CD4-positive, alpha-beta T cell (primary cell): ENCODE measurements at regions not wholly inside any gene's neighbourhood (a gene's known extent, or its start where the extent isn't known, plus 50 kb on each side); places are given as distances from the start of the nearest gene placed in this dataset.
"Not testable (repeated sequence)": the region's sequence is repeated elsewhere in the genome, so short reads cannot be mapped to it uniquely, and the experiment has no call there.

Source experiments
- ATAC-seq: fragments of 200-7000 bp; cut with Tn5 transposase; one replicate; pipeline ENCODE4 v1.10.0; 2022; ENCODE audit warnings: mild to moderate bottlenecking; ENCODE audit not compliant: poor library complexity
- CTCF ChIA-PET: fragments of 350-600 bp; sonication (Branson Sonifier 250); formaldehyde crosslinking; loops from one replicate; lab custom pipeline; 2021; ENCODE audit warnings: antibody characterized with exemption, inconsistent platforms; lab: Charles Lee
- POLR2A ChIA-PET: fragments of 350-600 bp; sonication (Branson Sonifier 250); formaldehyde crosslinking; loops from one replicate; lab custom pipeline; 2021; ENCODE audit warnings: antibody characterized with exemption, inconsistent platforms; lab: Charles Lee
- DNase-seq, 14 experiments: peaks; one replicate each; pipeline ENCODE4 v3.0.0-alpha.2; 2013 to 2020; ENCODE audit warnings: mixed read lengths in 2 of 14
- H3K27ac ChIP-seq, 2 donors: one replicate each; pipeline versions ENCODE4 v1.5.1 to v1.7.0; 2013; ENCODE audit warnings: low read length in 2 of 2, low read depth in 1 of 2, mild to moderate bottlenecking in 1 of 2
- H3K27me3 ChIP-seq, 2 experiments: 1 replicate in 1 of 2; 2 replicates in 1 of 2; pipeline versions ENCODE4 v1.6.1 to v1.7.0; 2013; ENCODE audit warnings: low read length in 2 of 2, control low read depth in 1 of 2, mild to moderate bottlenecking in 1 of 2, moderate library complexity in 1 of 2; ENCODE audit not compliant: insufficient read depth in 2 of 2, control insufficient read depth in 1 of 2
- H3K36me3 ChIP-seq: one replicate; pipeline ENCODE4 v1.6.1; 2013; ENCODE audit warnings: low read length, control low read depth; ENCODE audit not compliant: insufficient read depth
- H3K4me1 ChIP-seq: one replicate; pipeline ENCODE4 v1.6.1; 2013; ENCODE audit warnings: low read length, control low read depth; ENCODE audit not compliant: insufficient read depth
- H3K4me3 ChIP-seq: one replicate; pipeline ENCODE4 v1.5.1; 2013; ENCODE audit warnings: mild to moderate bottlenecking, low read length, moderate library complexity
- H3K9me3 ChIP-seq, 2 experiments: 1 replicate in 1 of 2; 2 replicates in 1 of 2; pipeline versions ENCODE4 v1.6.1 to v1.7.0; 2013; ENCODE audit warnings: low read length in 2 of 2, mild to moderate bottlenecking in 2 of 2, control low read depth in 1 of 2, moderate library complexity in 1 of 2; ENCODE audit not compliant: control insufficient read depth in 1 of 2, insufficient read depth in 1 of 2
- H3K27ac Mint-ChIP-seq: one replicate; pipeline ENCODE4 v1.8.0; 2020; ENCODE audit warnings: mixed read lengths
- H3K27me3 Mint-ChIP-seq: one replicate; pipeline ENCODE4 v1.8.0; 2021; ENCODE audit warnings: mixed read lengths
- H3K36me3 Mint-ChIP-seq: one replicate; pipeline ENCODE4 v1.8.0; 2021; ENCODE audit warnings: low read depth, mixed read lengths
- H3K4me1 Mint-ChIP-seq: one replicate; pipeline ENCODE4 v1.8.0; 2021; ENCODE audit warnings: low read depth, mixed read lengths
- H3K4me3 Mint-ChIP-seq: one replicate; pipeline ENCODE4 v1.8.0; 2020; ENCODE audit warnings: mild to moderate bottlenecking, mixed read lengths
- H3K9me3 Mint-ChIP-seq: one replicate; pipeline ENCODE4 v1.8.0; 2020; ENCODE audit warnings: mixed read lengths
- CTCF ChIP-seq: fragments of 200-600 bp; IDR thresholded peaks from one replicate; pipeline ENCODE4 v1.8.0; 2022; ENCODE audit warnings: antibody characterized with exemption, mild to moderate bottlenecking
- intact Hi-C, 2 experiments: fragments of 100-400 bp; cut with DNase I in 1 of 2; cut with micrococcal nuclease in 1 of 2; formaldehyde crosslinking; loops; one replicate each; pipeline versions ENCODE4 v1.15.1 to v1.9.0; 2023 to 2025; cut with DNase I, micrococcal nuclease

- no peak overlapping the region for H3K4me3 Mint-ChIP-seq
Measured at GRCh38 chr16:5206331-5206990, 108.9 kb upstream of the EEF2KMT start.

GRCh38 chr16:5205361-5206040 lies 107.9 kb upstream of the EEF2KMT start:
- no peak overlapping the region for H3K27ac Mint-ChIP-seq
- no peaks in the 10 kb centered on the region for H3K4me1 Mint-ChIP-seq
- H3K9me3 Mint-ChIP-seq = no peaks in the 10 kb centered on the region
- ChIA-PET POLR2A (no interaction called here), CTCF (no interaction called here)
- ATAC-seq (no peak), DNase-seq (no peak)
- no peaks in the 10 kb centered on the region for H3K36me3 Mint-ChIP-seq
- no peak overlapping the region for H3K4me3 Mint-ChIP-seq
- intact Hi-C loops = no loop called here
- H3K27me3 Mint-ChIP-seq = no peaks in the 10 kb centered on the region
- H3K36me3 ChIP-seq = no peaks in the 10 kb centered on the region
- no peaks in the 10 kb centered on the region for H3K4me1 ChIP-seq
- H3K27ac ChIP-seq = no peak overlapping the region
- no peaks in the 10 kb centered on the region for H3K27me3 ChIP-seq
- TF ChIP-seq CTCF = no peak
- H3K9me3 ChIP-seq = no peaks in the 10 kb centered on the region
- no peak overlapping the region for H3K4me3 ChIP-seq

More at GRCh38 chr16:5206331-5206990, 108.9 kb upstream of the EEF2KMT start:
- ATAC-seq (no peak), DNase-seq (no peak)
- no peaks in the 10 kb centered on the region for H3K27me3 ChIP-seq
- no peaks in the 10 kb centered on the region for H3K4me1 ChIP-seq
- intact Hi-C loops = no loop called here
- ChIA-PET POLR2A (no interaction called here), CTCF (no interaction called here)
- TF ChIP-seq CTCF = no peak
- Mint-ChIP-seq H3K27ac (no peak overlapping the region), H3K36me3 (no peaks in the 10 kb centered on the region), H3K4me1 (no peaks in the 10 kb centered on the region), H3K9me3 (no peaks in the 10 kb centered on the region), H3K27me3 (no peaks in the 10 kb centered on the region)
- H3K4me3 ChIP-seq = no peak overlapping the region
- H3K36me3 ChIP-seq = no peaks in the 10 kb centered on the region
- H3K27ac ChIP-seq = no peak overlapping the region
- H3K9me3 ChIP-seq = no peaks in the 10 kb centered on the region

GRCh38 chr16:5203675-5204074 lies 106.1 kb upstream of the EEF2KMT start:
- DNase-seq, ATAC-seq, H3K27ac Mint-ChIP-seq, H3K27ac ChIP-seq, CTCF ChIA-PET, H3K27me3 ChIP-seq, H3K4me1 Mint-ChIP-seq, H3K9me3 ChIP-seq, H3K9me3 Mint-ChIP-seq, H3K4me3 Mint-ChIP-seq, H3K36me3 Mint-ChIP-seq, H3K4me1 ChIP-seq, H3K27me3 Mint-ChIP-seq, POLR2A ChIA-PET, H3K36me3 ChIP-seq, intact Hi-C loops, H3K4me3 ChIP-seq: not testable (repeated sequence)
